WERI-Rb-1 (cell line): ENCODE measurements at regions not wholly inside any gene's neighbourhood (a gene's known extent, or its start where the extent isn't known, plus 50 kb on each side); places are given as distances from the start of the nearest gene placed in this dataset.
"Not testable (repeated sequence)": the region's sequence is repeated elsewhere in the genome, so short reads cannot be mapped to it uniquely, and the experiment has no call there.

ENCODE experiments used
- DNase-seq: peaks from one replicate; pipeline ENCODE4 v3.0.0-alpha.2; 2020
- H3K27ac ChIP-seq: fragments of 250-450 bp; sonication (Bioruptor Pico); 2 replicates; pipeline ENCODE4 v1.5.1; 2020; ENCODE audit warnings: mild to moderate bottlenecking, moderate library complexity
- H3K27me3 ChIP-seq: fragments of 250-450 bp; sonication (Bioruptor Pico); 2 replicates; pipeline ENCODE4 v1.5.1; 2021; ENCODE audit warnings: mild to moderate bottlenecking, low read depth, moderate library complexity; ENCODE audit not compliant: insufficient read depth, severe bottlenecking
- H3K36me3 ChIP-seq: fragments of 250-450 bp; sonication (Bioruptor Pico); 2 replicates; pipeline ENCODE4 v1.5.1; 2020; ENCODE audit warnings: mild to moderate bottlenecking, moderate library complexity
- H3K4me3 ChIP-seq: 2 replicates; pipeline ENCODE4 v1.5.1; 2011; ENCODE audit warnings: low read depth, mild to moderate bottlenecking, control low read depth, low read length
- H3K9me3 ChIP-seq: fragments of 250-450 bp; sonication (Bioruptor Pico); 2 replicates; pipeline ENCODE4 v1.5.1; 2021; ENCODE audit warnings: mild to moderate bottlenecking, moderate library complexity; ENCODE audit not compliant: severe bottlenecking
- TF ChIP-seq, protein P1 (sequence below): IDR thresholded peaks from 2 replicates; pipeline ENCODE4 v1.5.1; 2011; ENCODE audit warnings: low read depth, mild to moderate bottlenecking, control low read depth, inconsistent platforms, low read length

DNA sequence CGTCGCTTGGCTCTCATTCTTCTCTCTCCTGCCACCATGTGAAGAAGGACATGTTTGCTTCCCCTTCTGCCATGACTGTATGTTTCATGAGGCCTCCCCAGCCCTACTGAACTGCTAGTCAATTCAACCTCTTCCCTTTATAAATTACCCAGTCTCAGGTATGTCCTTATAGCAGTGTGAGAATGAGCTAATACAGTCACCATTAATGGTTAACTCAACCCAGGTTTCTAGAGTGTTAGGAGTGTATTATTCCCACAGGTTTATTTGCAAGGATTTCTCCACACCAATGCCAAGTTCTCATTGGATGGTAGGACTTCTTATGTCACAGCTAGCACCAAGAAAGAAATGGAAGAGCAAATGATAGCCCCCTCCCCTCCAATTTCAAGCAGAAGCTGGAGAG lies 71.9 kb downstream of the DYNAP start:
- DNase-seq, result no peak
- TF ChIP-seq, protein P1, sequence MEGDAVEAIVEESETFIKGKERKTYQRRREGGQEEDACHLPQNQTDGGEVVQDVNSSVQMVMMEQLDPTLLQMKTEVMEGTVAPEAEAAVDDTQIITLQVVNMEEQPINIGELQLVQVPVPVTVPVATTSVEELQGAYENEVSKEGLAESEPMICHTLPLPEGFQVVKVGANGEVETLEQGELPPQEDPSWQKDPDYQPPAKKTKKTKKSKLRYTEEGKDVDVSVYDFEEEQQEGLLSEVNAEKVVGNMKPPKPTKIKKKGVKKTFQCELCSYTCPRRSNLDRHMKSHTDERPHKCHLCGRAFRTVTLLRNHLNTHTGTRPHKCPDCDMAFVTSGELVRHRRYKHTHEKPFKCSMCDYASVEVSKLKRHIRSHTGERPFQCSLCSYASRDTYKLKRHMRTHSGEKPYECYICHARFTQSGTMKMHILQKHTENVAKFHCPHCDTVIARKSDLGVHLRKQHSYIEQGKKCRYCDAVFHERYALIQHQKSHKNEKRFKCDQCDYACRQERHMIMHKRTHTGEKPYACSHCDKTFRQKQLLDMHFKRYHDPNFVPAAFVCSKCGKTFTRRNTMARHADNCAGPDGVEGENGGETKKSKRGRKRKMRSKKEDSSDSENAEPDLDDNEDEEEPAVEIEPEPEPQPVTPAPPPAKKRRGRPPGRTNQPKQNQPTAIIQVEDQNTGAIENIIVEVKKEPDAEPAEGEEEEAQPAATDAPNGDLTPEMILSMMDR, result no peak
- H3K36me3 ChIP-seq, result no peaks in the 10 kb centered on the region
- no peak overlapping the region for H3K4me3 ChIP-seq
- H3K27ac ChIP-seq, result no peak overlapping the region
- no peaks in the 10 kb centered on the region for H3K9me3 ChIP-seq
- H3K27me3 ChIP-seq, result peaks cover 38% of the 10 kb centered on the region

DNA sequence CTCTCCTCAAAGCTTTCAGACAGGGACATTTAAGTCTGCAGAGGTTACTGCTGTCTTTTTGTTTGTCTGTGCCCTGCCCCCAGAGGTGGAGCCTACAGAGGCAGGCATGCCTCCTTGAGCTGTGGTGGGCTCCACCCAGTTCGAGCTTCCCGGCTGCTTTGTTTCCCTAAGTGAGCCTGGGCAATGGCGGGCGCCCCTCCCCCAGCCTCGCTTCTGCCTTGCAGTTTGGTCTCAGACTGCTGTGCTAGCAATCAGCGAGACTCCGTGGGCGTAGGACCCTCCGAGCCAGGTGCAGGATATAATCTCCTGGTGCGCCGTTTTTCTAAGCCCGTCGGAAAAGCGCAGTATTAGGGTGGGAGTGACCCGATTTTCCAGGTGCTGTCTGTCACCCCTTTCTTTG lies 78.7 kb downstream of the DYNAP start:
- not testable (repeated sequence) for H3K9me3 ChIP-seq, DNase-seq, H3K27ac ChIP-seq, H3K36me3 ChIP-seq, H3K4me3 ChIP-seq
- H3K27me3 ChIP-seq, result peaks cover 34% of the 10 kb centered on the region

DNA sequence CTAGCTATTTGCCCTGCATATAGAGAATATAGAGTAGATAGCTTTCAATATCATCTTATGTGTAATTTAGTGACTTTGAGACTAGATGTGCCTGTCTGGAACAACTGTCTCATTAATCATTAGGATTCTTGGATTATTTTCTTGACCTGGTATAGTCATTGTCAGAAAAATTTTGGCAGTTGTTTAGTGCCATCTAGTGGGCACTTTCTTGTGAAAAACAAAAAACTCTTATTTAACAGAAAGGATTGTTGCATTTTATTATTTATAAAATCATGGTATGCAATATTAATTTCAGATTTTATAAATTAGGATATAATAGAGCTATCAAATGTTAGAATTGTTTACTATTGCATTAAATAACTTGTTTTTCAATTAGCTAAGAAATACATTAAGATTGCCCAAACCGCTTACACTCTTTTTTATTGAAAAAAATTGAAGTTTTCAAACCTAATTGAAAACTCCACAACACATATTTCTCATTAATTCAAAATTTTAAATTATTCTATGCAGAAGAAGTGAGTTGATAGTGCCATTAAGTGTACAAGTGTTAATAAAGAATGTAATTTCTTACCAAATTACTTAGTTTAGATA lies 80.3 kb downstream of the DYNAP start:
- DNase-seq, result no peak
- TF ChIP-seq, protein P1, result peak; percentile 20; the same call in 1 of the 2 replicates
- Histone ChIP-seq H3K27ac (no peak overlapping the region), H3K9me3 (no peaks in the 10 kb centered on the region), H3K27me3 (peaks cover 47% of the 10 kb centered on the region), H3K36me3 (no peaks in the 10 kb centered on the region), H3K4me3 (no peak overlapping the region)

DNA sequence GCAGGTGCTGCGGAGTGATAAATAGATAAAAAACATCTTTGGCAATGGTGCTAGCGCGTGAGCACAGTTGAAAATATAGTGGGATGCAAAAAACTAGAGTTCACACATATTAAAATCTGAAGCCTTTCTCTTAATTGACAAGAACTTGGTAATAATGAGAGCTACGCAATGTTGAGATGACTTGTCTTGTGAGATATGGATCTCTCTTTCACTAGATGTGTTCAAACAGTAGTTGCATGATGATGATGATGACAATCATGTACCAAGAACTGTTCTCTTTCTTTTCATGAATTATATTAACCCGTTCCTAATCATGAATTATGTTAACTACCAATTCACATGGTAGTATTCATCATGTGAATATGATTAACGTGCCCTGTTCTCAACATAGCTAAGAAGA lies 81.1 kb downstream of the DYNAP start:
- no peaks in the 10 kb centered on the region for H3K36me3 ChIP-seq
- TF ChIP-seq, protein P1, result no peak
- H3K27me3 ChIP-seq, result peaks cover 49% of the 10 kb centered on the region
- DNase-seq, result no peak
- no peak overlapping the region for H3K27ac ChIP-seq
- H3K9me3 ChIP-seq, result no peaks in the 10 kb centered on the region
- H3K4me3 ChIP-seq, result no peak overlapping the region

DNA sequence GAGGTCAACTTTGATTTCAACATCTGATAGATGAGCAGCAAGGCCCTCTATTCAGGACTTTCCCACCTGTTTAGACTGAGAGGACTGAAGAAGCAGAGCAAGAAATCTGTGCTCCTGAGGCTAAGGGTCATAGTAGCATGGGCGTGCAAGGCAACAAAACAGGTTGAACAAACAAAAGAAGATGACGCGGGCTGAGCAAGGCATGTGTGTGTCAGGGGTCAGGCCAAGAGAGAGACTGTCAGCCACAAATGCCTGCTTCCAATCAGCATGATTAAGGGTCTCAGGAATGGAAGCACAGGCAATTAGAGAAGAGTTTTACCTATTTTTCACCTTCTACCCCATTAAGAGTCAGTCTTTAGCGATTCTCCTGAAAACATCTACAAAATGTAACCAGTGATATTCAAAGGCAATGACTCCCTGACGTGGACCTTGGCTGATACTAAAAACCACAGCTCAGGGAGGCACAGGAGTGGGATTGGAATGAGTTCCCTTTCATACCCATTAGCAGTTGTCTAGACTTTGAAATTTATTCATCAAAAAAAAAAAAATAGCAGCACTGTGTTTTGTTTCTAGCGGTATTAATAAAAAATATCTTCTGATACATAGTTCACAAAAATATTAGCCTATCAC lies 81.9 kb downstream of the DYNAP start:
- no peak overlapping the region for H3K27ac ChIP-seq
- no peak for DNase-seq
- no peaks in the 10 kb centered on the region for H3K36me3 ChIP-seq
- peaks cover 58% of the 10 kb centered on the region for H3K27me3 ChIP-seq
- H3K4me3 ChIP-seq, result no peak overlapping the region
- TF ChIP-seq, protein P1, result no peak
- no peaks in the 10 kb centered on the region for H3K9me3 ChIP-seq

DNA sequence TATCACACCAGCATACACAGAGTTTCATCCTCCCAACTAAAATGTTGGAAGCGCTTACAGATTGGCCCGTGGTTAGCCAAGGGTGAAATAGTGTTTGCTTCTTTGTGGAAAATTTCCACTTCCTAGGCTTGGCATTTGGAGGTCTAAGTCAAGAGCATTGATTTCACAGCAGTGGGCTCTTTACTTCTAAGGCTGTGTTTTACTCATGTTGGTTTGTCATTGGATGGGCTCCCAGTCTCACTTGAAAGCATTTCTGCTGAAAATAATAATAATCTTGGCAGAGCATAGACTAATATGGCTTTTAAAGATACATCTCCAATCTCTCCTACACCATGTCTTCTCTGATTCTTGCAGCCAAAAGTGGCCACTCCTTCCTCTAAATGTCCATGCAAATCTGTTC lies 82.9 kb downstream of the DYNAP start:
- Histone ChIP-seq H3K27ac (no peak overlapping the region), H3K27me3 (peaks cover 65% of the 10 kb centered on the region), H3K9me3 (no peaks in the 10 kb centered on the region), H3K4me3 (no peak overlapping the region), H3K36me3 (no peaks in the 10 kb centered on the region)
- no peak for DNase-seq
- TF ChIP-seq, protein P1, result no peak
